ENCODE measurements at regions not wholly inside any gene's neighbourhood (a gene's known extent, or its start where the extent isn't known, plus 50 kb on each side); places are given as distances from the start of the nearest gene placed in this dataset.

DNA sequence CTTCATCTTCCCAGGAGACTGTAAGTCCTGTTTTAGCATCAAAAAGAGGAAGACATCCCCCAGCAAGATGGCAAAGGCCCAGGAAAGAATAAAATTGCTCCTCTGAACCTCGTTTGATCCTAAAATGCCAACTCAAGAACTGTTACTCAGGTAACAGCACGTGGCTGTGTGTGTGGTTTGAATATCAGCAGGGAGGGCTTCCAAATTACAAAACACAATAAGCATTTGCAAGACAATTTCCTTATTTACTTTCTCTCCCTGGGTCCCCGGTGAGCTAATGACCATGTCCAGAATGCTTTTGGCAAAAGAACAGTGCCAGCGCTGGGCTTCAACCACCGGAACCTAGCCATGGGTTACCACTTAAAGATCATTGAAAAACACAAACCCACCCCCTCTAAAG lies 163.6 kb downstream of the C1D start:
- Histone ChIP-seq H3K9ac (ENCODE audit: low read length) (no peak overlapping the region), H3K27ac (ENCODE audit: low read depth, low read length, poor library complexity, severe bottlenecking) (no peak overlapping the region), H3K79me2 (ENCODE audit: insufficient read depth, low read length) (no peaks in the 10 kb centered on the region), H4K20me1 (ENCODE audit: insufficient read depth, low read length) (no peaks in the 10 kb centered on the region), H3K4me3 (ENCODE audit: low read depth, low read length, poor library complexity, severe bottlenecking) (no peak overlapping the region), H3K27me3 (ENCODE audit: insufficient read depth, low read length) (no peaks in the 10 kb centered on the region), H3K9me3 (ENCODE audit: low read length) (no peaks in the 10 kb centered on the region), H3K9me2 (ENCODE audit: low read depth, low read length) (no peaks in the 10 kb centered on the region), H3K4me2 (ENCODE audit: low read length) (no peak overlapping the region), H2AFZ (ENCODE audit: low read length) (no peak overlapping the region), H3K4me1 (ENCODE audit: insufficient read depth, low read length, severe bottlenecking) (no peaks in the 10 kb centered on the region), H3F3A (ENCODE audit: insufficient read depth, low read length) (no peaks in the 10 kb centered on the region), H3K36me3 (ENCODE audit: insufficient read depth, low read length) (no peaks in the 10 kb centered on the region)
- no peak for TF ChIP-seq EZH2 (IDR thresholded peaks at IDR 0.05; ENCODE audit: borderline replicate concordance, low read length)
- TF ChIP-seq, protein P1, sequence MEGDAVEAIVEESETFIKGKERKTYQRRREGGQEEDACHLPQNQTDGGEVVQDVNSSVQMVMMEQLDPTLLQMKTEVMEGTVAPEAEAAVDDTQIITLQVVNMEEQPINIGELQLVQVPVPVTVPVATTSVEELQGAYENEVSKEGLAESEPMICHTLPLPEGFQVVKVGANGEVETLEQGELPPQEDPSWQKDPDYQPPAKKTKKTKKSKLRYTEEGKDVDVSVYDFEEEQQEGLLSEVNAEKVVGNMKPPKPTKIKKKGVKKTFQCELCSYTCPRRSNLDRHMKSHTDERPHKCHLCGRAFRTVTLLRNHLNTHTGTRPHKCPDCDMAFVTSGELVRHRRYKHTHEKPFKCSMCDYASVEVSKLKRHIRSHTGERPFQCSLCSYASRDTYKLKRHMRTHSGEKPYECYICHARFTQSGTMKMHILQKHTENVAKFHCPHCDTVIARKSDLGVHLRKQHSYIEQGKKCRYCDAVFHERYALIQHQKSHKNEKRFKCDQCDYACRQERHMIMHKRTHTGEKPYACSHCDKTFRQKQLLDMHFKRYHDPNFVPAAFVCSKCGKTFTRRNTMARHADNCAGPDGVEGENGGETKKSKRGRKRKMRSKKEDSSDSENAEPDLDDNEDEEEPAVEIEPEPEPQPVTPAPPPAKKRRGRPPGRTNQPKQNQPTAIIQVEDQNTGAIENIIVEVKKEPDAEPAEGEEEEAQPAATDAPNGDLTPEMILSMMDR (IDR thresholded peaks at IDR 0.05; ENCODE audit: low read length) = no peak

DNA sequence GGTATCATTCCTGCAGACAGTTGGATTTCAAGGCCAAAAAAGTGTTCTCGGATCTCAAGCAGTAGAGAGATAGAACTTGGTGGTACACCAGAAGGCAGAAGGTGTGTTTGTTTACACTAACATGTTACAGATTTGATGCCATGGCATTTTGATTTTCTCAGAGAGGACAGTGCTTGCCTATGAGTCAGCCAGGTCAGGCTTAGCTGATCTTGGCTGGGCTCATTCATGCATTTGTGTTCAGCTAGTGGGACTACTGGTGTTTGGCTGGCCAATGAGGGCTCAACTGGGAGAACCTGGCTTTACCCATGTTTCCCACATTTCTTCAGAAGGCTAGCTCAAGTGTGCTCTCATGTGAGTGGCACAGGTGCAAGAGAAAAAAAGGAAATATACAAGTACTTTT lies 162.0 kb downstream of the C1D start:
- no peaks in the 10 kb centered on the region for H3K36me3 ChIP-seq (ENCODE audit: insufficient read depth, low read length)
- no peak overlapping the region for H3K4me3 ChIP-seq (ENCODE audit: low read depth, low read length, poor library complexity, severe bottlenecking)
- no peaks in the 10 kb centered on the region for H3K4me1 ChIP-seq (ENCODE audit: insufficient read depth, low read length, severe bottlenecking)
- H2AFZ ChIP-seq (ENCODE audit: low read length) = no peak overlapping the region
- TF ChIP-seq EZH2 (IDR thresholded peaks at IDR 0.05; ENCODE audit: borderline replicate concordance, low read length) = no peak
- TF ChIP-seq, protein P1 (IDR thresholded peaks at IDR 0.05; ENCODE audit: low read length) = no peak
- H3K27ac ChIP-seq (ENCODE audit: low read depth, low read length, poor library complexity, severe bottlenecking) = no peak overlapping the region
- H3K9ac ChIP-seq (ENCODE audit: low read length) = no peak overlapping the region
- no peaks in the 10 kb centered on the region for H3K27me3 ChIP-seq (ENCODE audit: insufficient read depth, low read length)
- no peaks in the 10 kb centered on the region for H3K9me3 ChIP-seq (ENCODE audit: low read length)
- H3K79me2 ChIP-seq (ENCODE audit: insufficient read depth, low read length) = no peaks in the 10 kb centered on the region
- H3K9me2 ChIP-seq (ENCODE audit: low read depth, low read length) = no peaks in the 10 kb centered on the region
- H3K4me2 ChIP-seq (ENCODE audit: low read length) = no peak overlapping the region
- no peaks in the 10 kb centered on the region for H3F3A ChIP-seq (ENCODE audit: insufficient read depth, low read length)
- H4K20me1 ChIP-seq (ENCODE audit: insufficient read depth, low read length) = no peaks in the 10 kb centered on the region

DNA sequence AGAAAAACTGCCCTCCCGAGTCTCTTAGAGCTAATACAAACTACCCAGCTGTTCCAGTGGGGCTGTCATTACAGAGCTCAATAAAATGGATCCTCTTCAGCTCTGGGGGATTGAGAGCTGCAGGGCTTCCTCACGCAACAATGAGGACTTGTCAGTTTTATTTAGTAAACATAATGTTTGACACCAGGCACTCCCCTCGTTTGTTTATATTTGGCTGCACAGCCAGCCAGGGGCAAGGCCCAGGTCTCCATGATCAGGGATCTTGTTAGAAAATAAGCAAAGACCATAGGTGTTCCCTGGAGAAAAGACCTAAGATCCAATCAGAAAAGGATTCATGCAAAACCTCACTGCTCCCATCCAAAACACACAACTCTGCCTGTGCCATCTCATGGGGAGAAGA lies 158.2 kb downstream of the C1D start:
- Histone ChIP-seq H3K9ac (ENCODE audit: low read length) (no peak overlapping the region), H3K4me3 (ENCODE audit: low read depth, low read length, poor library complexity, severe bottlenecking) (no peak overlapping the region), H3K4me1 (ENCODE audit: insufficient read depth, low read length, severe bottlenecking) (no peaks in the 10 kb centered on the region), H2AFZ (ENCODE audit: low read length) (no peak overlapping the region), H3K79me2 (ENCODE audit: insufficient read depth, low read length) (no peaks in the 10 kb centered on the region), H3K4me2 (ENCODE audit: low read length) (no peak overlapping the region), H3F3A (ENCODE audit: insufficient read depth, low read length) (no peaks in the 10 kb centered on the region), H3K27me3 (ENCODE audit: insufficient read depth, low read length) (no peaks in the 10 kb centered on the region), H3K9me3 (ENCODE audit: low read length) (no peaks in the 10 kb centered on the region), H4K20me1 (ENCODE audit: insufficient read depth, low read length) (no peaks in the 10 kb centered on the region), H3K36me3 (ENCODE audit: insufficient read depth, low read length) (no peaks in the 10 kb centered on the region), H3K27ac (ENCODE audit: low read depth, low read length, poor library complexity, severe bottlenecking) (no peak overlapping the region), H3K9me2 (ENCODE audit: low read depth, low read length) (no peaks in the 10 kb centered on the region)
- TF ChIP-seq EZH2 (IDR thresholded peaks at IDR 0.05; ENCODE audit: borderline replicate concordance, low read length) = no peak
- TF ChIP-seq, protein P1 (IDR thresholded peaks at IDR 0.05; ENCODE audit: low read length) = no peak

Measured in OCI-LY1 (cell line).